HuH-7 (cell line): ENCODE measurements at regions not wholly inside any gene's neighbourhood (a gene's known extent, or its start where the extent isn't known, plus 50 kb on each side); places are given as distances from the start of the nearest gene placed in this dataset.

Experiments used
- DNase-seq: peaks from one replicate; pipeline ENCODE4 v3.0.0; 2011; ENCODE audit warnings: low spot score

- no peak for DNase-seq
Measured at GRCh38 chr3:182078929-182079328, 367.2 kb downstream of the SOX2 start.

GRCh38 chr3:182081096-182081495, 369.4 kb downstream of the SOX2 start:
- DNase-seq = no peak

- DNase-seq = no peak
Measured at GRCh38 chr3:182083112-182083511, 371.4 kb downstream of the SOX2 start.

GRCh38 chr3:182092662-182093262, 381.0 kb downstream of the SOX2 start:
- DNase-seq = no peak

- no peak for DNase-seq
Measured at GRCh38 chr3:182094321-182094720, 382.6 kb downstream of the SOX2 start.

GRCh38 chr3:182104881-182105280, 393.2 kb downstream of the SOX2 start:
- DNase-seq = no peak

- DNase-seq = no peak
Measured at GRCh38 chr3:182105875-182106274, 394.1 kb downstream of the SOX2 start.

GRCh38 chr3:182108371-182108770, 396.6 kb downstream of the SOX2 start:
- DNase-seq = no peak

GRCh38 chr3:182111967-182112366, 400.2 kb downstream of the SOX2 start:
- no peak for DNase-seq

- no peak for DNase-seq
Measured at GRCh38 chr3:182115328-182116015, 403.7 kb downstream of the SOX2 start.

- no peak for DNase-seq
Measured at GRCh38 chr3:182116386-182116785, 404.7 kb downstream of the SOX2 start.

GRCh38 chr3:182117131-182117530, 405.4 kb downstream of the SOX2 start:
- no peak for DNase-seq

- DNase-seq = no peak
Measured at GRCh38 chr3:182117583-182117982, 405.9 kb downstream of the SOX2 start.

- no peak for DNase-seq
Measured at GRCh38 chr3:182118066-182118465, 406.3 kb downstream of the SOX2 start.

- DNase-seq = no peak
Measured at GRCh38 chr3:182121401-182121800, 409.7 kb downstream of the SOX2 start.

GRCh38 chr3:182122779-182123178, 411.1 kb downstream of the SOX2 start:
- no peak for DNase-seq

GRCh38 chr3:182124187-182124586, 412.5 kb downstream of the SOX2 start:
- DNase-seq = no peak

- no peak for DNase-seq
Measured at GRCh38 chr3:182124716-182125115, 413.0 kb downstream of the SOX2 start.

- DNase-seq = no peak
Measured at GRCh38 chr3:182129740-182130139, 418.0 kb downstream of the SOX2 start.

GRCh38 chr3:182133752-182134151, 422.0 kb downstream of the SOX2 start:
- no peak for DNase-seq

- peak; percentile 1 for DNase-seq
Measured at GRCh38 chr3:182135056-182135455, 423.3 kb downstream of the SOX2 start.

- peak; percentile 15 for DNase-seq
Measured at GRCh38 chr3:182136008-182136910, 424.5 kb downstream of the SOX2 start.

- no peak for DNase-seq
Measured at GRCh38 chr3:182138393-182138792, 426.7 kb downstream of the SOX2 start.
